Activated T-helper 2 cell treated with anti-CD3 and anti-CD28 coated beads, Interferon-gamma antibody, Interleukin-2, Interleukin-4, amounts not matched to agents 10 μg/mL and 5 μg/mL and 100 μg/mL, durations not matched to agents 14 hours and 24 hours and 36 hours (primary cell): ENCODE measurements at regions not wholly inside any gene's neighbourhood (a gene's known extent, or its start where the extent isn't known, plus 50 kb on each side); places are given as distances from the start of the nearest gene placed in this dataset.

Experiments used
- DNase-seq: peaks from one replicate; pipeline ENCODE4 v3.0.0; 2021; ENCODE audit warnings: low spot score
- H3K27ac Mint-ChIP-seq: one replicate; pipeline ENCODE4 v1.8.0; 2021; ENCODE audit warnings: mixed read lengths
- H3K27me3 Mint-ChIP-seq: one replicate; pipeline ENCODE4 v1.8.0; 2021; ENCODE audit warnings: low read depth, mixed read lengths
- H3K36me3 Mint-ChIP-seq: one replicate; pipeline ENCODE4 v1.8.0; 2021; ENCODE audit warnings: low read depth, mixed read lengths
- H3K4me1 Mint-ChIP-seq: one replicate; pipeline ENCODE4 v1.8.0; 2021; ENCODE audit warnings: low read depth, mixed read lengths
- H3K4me3 Mint-ChIP-seq: one replicate; pipeline ENCODE4 v1.8.0; 2021; ENCODE audit warnings: low read depth, mild to moderate bottlenecking, moderate library complexity, mixed read lengths
- H3K9me3 Mint-ChIP-seq: one replicate; pipeline ENCODE4 v1.8.0; 2021; ENCODE audit warnings: mixed read lengths
- intact Hi-C: fragments of 100-400 bp; cut with micrococcal nuclease; formaldehyde crosslinking; loops from one replicate; pipeline ENCODE4 v1.15.1; 2023

DNA sequence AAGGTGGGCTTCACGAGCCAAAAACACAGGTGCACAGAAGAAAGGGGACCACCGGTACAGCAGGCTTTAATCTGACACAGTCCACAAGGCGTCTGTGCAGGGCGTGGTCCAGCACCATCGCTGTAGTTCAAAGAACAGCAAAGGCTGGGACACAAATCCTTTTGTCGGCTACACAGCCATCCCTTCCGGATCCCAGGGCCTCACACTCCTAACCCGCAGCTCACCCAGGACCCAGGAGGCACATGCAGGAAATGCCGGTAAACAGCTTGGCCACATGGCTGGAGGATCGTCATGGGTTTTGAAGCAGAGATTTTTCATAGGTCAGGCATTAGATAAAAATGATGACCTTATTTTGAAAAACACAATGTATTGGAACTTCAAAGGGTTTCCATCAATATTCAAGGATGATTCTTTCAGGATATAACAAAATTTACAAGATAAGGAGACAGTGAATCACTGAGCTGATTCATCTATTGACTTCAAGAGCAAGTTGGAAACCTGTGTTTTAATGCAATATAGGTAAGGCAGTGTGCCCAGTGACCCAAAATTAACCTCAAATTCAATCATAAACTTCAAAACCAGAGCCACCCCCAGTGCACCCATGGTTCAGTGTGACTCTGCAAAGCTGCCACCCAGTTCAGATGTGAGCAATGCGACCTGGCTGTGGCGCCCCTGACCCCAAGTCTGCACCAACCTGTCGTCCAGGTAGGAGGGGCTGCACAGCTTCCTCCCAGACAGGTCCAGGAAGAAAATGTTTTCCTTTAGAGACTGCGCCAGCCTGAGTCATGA is 74.4 kb downstream of the TMEM18 start:
- no peaks in the 10 kb centered on the region for H3K9me3 Mint-ChIP-seq
- intact Hi-C loops, result no loop called here
- no peak overlapping the region for H3K27ac Mint-ChIP-seq
- H3K4me3 Mint-ChIP-seq, result no peak overlapping the region
- peaks cover 3% of the 10 kb centered on the region for H3K27me3 Mint-ChIP-seq
- no peaks in the 10 kb centered on the region for H3K36me3 Mint-ChIP-seq
- no peaks in the 10 kb centered on the region for H3K4me1 Mint-ChIP-seq
- DNase-seq, result no peak

DNA sequence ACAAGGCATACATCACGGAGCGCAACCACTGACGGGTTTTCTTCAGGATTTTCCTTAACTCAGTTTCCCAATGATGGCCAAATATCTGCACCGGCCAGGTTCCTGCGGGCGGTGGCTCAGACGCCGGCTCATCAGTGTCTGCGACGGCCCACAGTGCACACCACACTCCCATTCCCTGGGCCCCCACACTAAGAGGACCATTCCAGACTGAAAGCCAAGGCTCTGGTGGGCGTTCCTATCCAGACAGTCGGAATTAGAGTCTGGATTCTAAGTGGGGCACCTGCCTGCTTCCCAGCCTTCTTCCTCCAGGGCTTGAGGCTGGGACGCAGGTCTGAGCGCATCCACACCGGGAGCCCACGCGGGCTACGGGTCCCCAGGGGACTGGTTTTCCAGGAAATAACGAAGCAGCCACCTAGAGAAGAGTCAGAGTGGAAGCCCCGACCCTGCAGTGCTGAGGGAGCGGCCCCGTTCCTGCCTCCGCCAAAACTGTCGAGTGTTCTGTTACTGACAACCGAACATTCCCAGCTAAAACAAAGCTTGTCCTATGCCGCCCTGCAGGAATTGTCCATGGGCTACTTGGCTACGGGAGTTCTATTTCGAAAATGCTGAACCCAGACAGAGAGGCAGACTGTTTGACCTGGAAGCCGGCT is 75.3 kb downstream of the TMEM18 start:
- Mint-ChIP-seq H3K4me1 (no peaks in the 10 kb centered on the region), H3K4me3 (no peak overlapping the region), H3K27me3 (peaks cover 3% of the 10 kb centered on the region), H3K36me3 (no peaks in the 10 kb centered on the region), H3K9me3 (no peaks in the 10 kb centered on the region), H3K27ac (no peak overlapping the region)
- no peak for DNase-seq
- intact Hi-C loops, result no loop called here

DNA sequence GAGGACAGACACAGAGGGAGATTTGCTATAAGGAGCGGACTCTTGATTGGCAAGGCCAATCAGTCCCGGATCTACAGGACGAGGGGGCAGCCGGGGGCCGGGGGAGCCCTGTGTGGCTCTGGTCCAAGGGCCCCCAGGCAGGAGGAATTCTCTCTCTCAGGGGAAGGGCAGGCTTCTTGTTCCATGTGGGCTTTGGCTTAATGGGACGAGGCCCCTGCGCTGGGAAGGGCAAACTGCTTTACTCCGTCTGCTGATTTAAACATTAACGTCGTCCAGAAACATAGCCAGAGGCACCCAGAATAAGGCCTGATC is 75.9 kb downstream of the TMEM18 start:
- no peak overlapping the region for H3K27ac Mint-ChIP-seq
- H3K9me3 Mint-ChIP-seq, result no peaks in the 10 kb centered on the region
- H3K4me3 Mint-ChIP-seq, result no peak overlapping the region
- no peak for DNase-seq
- no peaks in the 10 kb centered on the region for H3K4me1 Mint-ChIP-seq
- intact Hi-C loops, result no loop called here
- H3K27me3 Mint-ChIP-seq, result peaks cover 3% of the 10 kb centered on the region
- no peaks in the 10 kb centered on the region for H3K36me3 Mint-ChIP-seq

DNA sequence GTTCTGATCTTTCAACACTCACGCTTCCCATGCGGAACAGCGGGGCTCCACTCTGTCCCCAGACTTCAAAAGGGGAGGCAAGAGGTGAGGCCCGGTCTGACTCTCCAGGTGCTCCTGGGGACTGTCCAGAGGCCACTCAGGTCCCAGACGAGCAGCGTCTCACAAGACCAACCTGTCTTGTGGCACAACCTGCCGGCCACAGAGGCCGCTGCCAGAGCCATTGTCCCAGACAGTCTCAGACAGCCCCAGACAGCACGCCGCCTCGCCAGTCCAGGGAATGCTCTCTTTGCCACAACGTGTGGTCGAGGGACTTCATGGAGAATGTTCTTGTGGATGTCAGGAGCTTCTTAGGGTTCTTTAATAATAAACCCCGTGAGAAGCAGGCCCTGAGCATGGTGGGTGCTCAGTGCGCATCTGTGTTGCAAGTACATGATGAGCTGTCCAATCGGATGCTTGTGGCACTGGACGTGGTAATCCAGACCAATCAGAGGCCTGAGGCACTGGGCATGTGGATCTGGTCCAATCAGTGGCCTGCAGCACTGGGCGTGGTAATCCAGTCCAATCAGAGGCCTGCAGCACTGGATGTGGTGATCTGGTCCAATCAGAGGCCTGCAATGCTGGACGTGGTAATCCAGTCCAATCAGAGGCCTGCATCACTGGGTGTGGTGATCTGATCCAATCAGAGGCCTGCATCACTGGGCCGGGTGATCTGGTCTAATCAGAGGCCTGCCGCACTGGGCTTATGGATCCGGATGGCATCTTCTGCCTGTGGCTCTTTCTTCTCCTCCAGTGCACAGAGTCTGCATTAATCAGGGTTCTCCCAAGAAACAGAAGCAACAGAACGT is 76.4 kb downstream of the TMEM18 start:
- intact Hi-C loops, result no loop called here

DNA sequence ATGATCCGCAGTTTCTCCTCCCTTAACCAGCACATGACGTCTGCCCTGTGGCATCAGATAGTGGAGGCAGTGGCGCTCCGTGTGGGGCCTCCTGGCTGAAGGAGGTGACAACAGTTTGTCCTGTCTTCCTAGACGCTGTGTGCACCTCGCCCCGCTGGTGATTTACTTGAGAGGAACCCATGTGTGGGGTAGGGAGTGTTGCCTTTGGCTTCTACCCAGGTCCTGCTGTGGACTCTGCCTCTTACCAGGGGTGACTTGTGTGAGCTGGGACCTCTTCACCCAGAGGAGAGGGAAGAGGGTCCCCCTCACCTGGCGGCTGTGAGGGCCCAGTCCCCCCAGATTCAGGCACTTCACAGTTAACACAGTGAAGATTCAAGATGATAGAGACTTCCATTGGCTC is 77.6 kb downstream of the TMEM18 start:
- H3K36me3 Mint-ChIP-seq, result no peaks in the 10 kb centered on the region
- no peak for DNase-seq
- H3K9me3 Mint-ChIP-seq, result no peaks in the 10 kb centered on the region
- H3K27me3 Mint-ChIP-seq, result peaks cover 3% of the 10 kb centered on the region
- no peak overlapping the region for H3K4me3 Mint-ChIP-seq
- intact Hi-C loops, result no loop called here
- no peaks in the 10 kb centered on the region for H3K4me1 Mint-ChIP-seq
- H3K27ac Mint-ChIP-seq, result no peak overlapping the region

More for the DNA sequence above, 76.4 kb downstream of the TMEM18 start:
- Mint-ChIP-seq H3K27me3 (peaks cover 3% of the 10 kb centered on the region), H3K4me1 (no peaks in the 10 kb centered on the region), H3K36me3 (no peaks in the 10 kb centered on the region), H3K9me3 (no peaks in the 10 kb centered on the region), H3K4me3 (no peak overlapping the region), H3K27ac (no peak overlapping the region)
- no peak for DNase-seq

DNA sequence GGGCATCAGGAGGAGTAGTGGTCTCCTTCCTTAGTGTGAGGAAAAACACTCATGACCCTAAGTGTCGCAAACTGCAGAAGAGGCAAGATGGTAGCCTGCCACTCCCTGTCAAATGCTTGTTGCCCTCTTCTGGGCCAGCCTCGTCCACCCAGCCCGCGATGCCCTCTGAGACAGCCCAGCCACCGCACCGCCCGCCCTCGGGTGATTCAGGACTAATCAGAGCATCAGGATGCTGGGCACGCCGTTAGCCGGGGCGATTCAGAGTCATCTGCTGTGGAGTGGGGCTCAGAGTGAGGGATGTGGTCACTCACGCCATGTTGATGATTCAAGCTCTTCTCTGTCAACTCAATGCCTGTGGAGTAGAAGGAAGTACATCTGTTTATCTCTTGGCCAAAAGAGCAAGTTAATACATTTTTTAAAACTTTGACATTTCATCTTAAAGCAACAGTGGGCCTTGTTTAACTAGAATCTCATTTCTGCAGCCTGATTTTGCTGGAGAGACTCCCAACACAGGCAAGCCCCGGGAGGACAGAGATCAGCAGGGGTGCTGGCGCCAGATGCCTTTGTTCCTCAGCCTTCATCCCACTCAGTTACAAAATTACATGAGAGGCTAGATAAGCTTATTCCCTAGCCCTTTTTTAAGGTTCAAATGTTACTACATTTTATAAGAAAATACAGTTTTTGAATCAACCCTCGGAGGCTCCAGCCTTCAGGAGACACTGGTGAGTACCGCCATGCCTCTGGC is 79.0 kb downstream of the TMEM18 start:
- DNase-seq, result no peak
- Mint-ChIP-seq H3K36me3 (no peaks in the 10 kb centered on the region), H3K4me1 (no peaks in the 10 kb centered on the region), H3K9me3 (no peaks in the 10 kb centered on the region), H3K27me3 (peaks cover 3% of the 10 kb centered on the region), H3K27ac (no peak overlapping the region), H3K4me3 (no peak overlapping the region)
- intact Hi-C loops, result no loop called here

DNA sequence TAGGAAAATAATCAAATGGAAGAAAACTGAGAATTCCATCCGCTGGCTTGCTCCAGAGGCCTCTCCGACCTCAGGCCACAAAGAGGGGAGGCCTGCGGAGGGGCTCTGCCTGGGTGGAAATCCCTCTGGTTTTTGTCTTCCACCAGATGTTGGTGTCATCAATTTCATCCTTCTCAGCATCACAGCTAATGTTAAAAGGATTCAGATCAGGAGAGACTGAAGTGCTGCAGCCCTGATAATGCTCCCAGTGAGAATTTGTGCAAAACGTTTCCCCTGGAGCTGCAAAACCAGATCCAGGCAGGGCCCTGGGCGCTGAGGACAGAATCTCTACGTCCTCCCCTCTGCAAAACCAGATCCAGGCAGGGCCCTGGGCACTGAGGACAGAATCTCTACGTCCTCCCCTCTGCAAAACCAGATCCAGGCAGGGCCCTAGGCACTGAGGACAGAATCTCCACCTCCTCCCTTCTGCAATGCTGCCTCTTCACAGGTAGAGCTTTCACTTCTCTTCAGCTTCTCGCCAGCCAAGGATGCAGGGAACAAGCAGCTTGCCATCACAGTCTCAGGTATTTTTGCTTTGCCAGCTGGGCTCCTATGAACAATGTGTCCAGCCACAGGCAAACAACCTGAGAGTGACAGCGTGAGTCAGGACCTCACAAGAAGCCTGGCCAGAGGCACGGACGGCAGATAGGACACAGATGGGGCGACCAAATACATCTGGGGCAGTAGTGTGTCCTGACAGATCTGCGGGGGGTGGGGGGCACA is 81.2 kb downstream of the TMEM18 start:
- Mint-ChIP-seq H3K9me3 (no peaks in the 10 kb centered on the region), H3K4me3 (no peak overlapping the region), H3K36me3 (no peaks in the 10 kb centered on the region), H3K27ac (no peak overlapping the region), H3K27me3 (peaks cover 7% of the 10 kb centered on the region), H3K4me1 (no peaks in the 10 kb centered on the region)
- intact Hi-C loops, result no loop called here
- DNase-seq, result no peak

DNA sequence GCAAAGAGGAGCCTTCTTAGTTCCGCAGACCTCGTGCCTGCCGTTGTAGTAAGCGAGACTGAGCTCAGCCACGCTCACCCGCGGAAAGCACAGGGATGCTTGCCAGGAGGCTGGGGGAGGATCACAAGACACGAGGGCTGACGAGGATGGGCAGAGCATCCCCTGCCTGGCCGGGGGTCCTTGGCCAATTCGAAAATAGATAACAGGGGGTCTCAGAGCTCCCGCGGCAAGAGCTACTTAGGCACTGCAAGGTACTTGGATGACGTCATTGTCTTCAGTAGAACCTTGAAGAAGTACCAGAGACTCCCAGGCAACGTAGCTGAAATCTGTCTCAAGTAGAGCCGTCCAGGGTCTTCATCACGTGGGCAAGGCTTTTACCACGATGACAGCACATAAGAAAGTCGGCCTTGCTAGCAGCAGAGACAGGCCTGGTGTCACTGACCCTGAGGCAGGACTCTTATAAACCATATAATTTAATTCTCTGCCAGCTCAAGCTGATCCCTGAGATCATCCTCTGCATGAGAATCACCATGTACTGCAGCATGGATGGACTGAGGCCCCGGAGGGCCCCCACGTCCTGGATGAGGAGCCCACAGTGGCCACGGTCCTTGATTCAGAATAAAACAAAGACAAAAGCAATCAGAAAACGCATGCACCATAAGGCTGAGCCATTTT is 81.9 kb downstream of the TMEM18 start:
- no peak overlapping the region for H3K4me3 Mint-ChIP-seq

DNA sequence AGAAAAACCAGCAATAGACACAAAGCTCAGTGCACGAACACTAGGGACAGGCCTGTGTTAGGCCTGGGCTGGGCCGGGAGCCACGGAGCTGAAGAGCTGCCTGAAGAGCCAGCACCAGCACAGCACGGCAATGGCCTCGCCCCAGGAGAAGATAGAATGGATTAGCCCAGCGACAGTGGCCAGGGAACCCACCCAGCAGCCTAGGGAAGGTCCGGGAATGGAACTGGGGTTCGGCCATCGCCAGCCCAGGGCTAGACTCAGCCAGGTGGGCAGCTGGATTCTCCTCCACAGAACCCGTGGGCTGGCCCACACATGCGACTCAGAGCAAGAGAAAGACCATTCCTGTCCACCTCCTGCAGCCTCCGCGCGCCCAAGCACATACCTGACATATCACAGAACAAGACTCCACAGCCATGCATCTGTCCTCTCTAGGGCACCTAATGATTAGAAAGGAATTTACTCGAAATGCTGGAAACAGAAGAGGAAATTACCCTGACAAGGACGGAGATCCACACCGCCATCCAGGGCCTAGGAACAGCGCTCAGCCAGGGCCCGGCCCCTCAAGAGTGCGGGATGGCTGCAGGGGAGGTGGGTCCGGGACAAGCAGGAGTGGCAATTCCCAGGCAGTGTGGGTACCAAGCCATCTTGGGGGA is 82.8 kb downstream of the TMEM18 start:
- Mint-ChIP-seq H3K27me3 (peaks cover 7% of the 10 kb centered on the region), H3K9me3 (no peaks in the 10 kb centered on the region), H3K4me1 (no peaks in the 10 kb centered on the region), H3K27ac (no peak overlapping the region), H3K36me3 (no peaks in the 10 kb centered on the region), H3K4me3 (no peak overlapping the region)
- intact Hi-C loops, result no loop called here
- no peak for DNase-seq

More for the DNA sequence above, 81.9 kb downstream of the TMEM18 start:
- intact Hi-C loops, result no loop called here
- no peak for DNase-seq
- no peaks in the 10 kb centered on the region for H3K9me3 Mint-ChIP-seq
- no peak overlapping the region for H3K27ac Mint-ChIP-seq
- peaks cover 7% of the 10 kb centered on the region for H3K27me3 Mint-ChIP-seq
- H3K4me1 Mint-ChIP-seq, result no peaks in the 10 kb centered on the region
- no peaks in the 10 kb centered on the region for H3K36me3 Mint-ChIP-seq

DNA sequence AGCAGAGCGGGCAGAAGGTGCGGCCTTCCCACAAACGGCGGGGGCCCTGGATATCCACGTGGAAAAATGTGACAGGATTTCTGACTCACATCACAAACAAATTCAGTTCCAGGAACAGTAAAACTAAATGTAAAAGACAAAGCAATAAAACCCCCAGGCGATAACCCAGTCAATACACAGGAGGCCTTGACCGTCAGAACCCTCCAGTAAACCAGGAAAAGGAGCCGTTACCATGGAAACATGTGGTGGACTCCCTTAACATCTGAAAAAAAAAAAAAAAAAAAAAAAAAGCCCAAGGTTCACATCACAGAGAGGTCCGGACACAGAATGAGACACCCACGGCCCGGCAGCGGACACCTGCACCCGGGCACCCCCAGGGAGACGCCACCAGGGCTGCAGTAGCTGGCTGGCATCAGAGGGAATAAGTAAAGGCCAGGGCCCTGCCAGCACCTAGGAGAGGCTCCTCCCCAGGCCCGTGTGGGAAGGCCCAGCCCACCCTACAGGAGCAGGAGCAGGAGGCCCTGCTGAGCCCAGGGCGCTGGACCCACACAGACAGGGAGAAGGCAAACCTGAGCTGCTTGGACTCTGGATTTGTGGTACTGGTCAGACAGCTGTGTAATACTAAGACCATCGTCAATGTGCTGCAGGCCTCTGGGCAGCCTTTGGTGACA is 83.7 kb downstream of the TMEM18 start:
- H3K27me3 Mint-ChIP-seq, result peaks cover 11% of the 10 kb centered on the region
- DNase-seq, result no peak
- H3K4me1 Mint-ChIP-seq, result no peaks in the 10 kb centered on the region
- H3K4me3 Mint-ChIP-seq, result no peak overlapping the region
- no peaks in the 10 kb centered on the region for H3K9me3 Mint-ChIP-seq
- intact Hi-C loops, result no loop called here
- H3K36me3 Mint-ChIP-seq, result no peaks in the 10 kb centered on the region
- H3K27ac Mint-ChIP-seq, result no peak overlapping the region

DNA sequence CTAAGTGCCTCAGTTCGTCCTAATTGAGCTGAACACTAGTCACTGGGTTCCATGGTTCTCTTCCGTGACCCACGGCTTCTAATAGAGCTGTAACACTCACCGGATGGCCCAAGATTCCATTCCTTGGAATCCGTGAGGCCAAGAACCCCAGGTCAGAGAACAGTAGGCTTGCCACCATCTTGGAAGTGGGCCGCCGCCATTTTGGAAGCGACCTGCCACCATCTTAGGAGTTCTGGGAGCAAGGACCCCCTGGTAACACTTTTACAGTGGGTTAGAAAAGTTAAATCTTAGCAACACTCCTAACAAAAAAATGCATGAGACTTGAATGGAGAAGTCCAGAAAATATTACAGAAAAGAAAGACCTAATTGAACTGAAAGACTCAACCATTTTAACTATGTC is 84.5 kb downstream of the TMEM18 start:
- Mint-ChIP-seq H3K27ac (no peak overlapping the region), H3K36me3 (no peaks in the 10 kb centered on the region), H3K9me3 (no peaks in the 10 kb centered on the region), H3K4me1 (no peaks in the 10 kb centered on the region), H3K27me3 (peaks cover 10% of the 10 kb centered on the region), H3K4me3 (no peak overlapping the region)
- DNase-seq, result no peak
- intact Hi-C loops, result no loop called here
